ENCODE measurements at regions not wholly inside any gene's neighbourhood (a gene's known extent, or its start where the extent isn't known, plus 50 kb on each side); places are given as distances from the start of the nearest gene placed in this dataset.
"Not testable (repeated sequence)": the region's sequence is repeated elsewhere in the genome, so short reads cannot be mapped to it uniquely, and the experiment has no call there.

DNA sequence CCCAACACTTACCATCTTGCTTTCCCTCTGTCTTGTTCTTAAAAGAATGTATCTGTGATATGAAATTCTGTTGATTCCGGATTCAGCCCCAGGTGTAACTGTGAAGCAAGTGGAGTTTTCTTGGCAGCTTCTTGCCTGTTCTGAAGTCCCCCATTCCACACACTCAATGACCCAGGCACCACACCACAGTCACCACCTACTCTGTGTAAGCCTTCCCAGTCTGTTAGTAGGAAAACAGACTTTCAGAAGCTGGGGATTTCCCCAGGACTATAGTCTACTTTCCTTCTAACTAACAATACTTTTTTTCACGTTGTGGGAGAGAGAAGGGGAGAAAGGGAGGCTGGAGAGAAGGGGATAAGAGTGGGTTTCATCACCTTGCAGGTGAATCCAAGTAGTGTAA, 299.1 kb upstream of the PROX1 start:
- FAIRE-seq = no peak

DNA sequence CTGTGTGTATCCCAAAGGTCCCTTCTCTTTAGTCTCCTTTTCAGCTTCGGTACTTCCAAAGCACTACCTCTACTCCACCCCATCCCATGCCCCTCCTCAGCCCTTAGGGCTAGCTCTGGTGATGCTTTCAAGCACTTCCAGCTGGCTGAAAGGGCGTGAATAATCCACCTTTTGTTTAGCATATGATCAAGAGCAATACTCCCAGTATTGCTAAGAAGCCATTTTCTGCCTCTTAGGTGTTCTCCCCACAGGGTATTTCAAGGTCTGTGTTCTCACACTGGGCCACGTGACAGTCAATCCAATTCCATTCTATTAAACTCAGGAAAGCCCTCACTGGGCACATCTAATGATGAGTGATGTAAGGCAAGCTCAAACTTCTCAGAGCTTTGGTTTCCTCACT, 298.5 kb upstream of the PROX1 start:
- no peak for FAIRE-seq

DNA sequence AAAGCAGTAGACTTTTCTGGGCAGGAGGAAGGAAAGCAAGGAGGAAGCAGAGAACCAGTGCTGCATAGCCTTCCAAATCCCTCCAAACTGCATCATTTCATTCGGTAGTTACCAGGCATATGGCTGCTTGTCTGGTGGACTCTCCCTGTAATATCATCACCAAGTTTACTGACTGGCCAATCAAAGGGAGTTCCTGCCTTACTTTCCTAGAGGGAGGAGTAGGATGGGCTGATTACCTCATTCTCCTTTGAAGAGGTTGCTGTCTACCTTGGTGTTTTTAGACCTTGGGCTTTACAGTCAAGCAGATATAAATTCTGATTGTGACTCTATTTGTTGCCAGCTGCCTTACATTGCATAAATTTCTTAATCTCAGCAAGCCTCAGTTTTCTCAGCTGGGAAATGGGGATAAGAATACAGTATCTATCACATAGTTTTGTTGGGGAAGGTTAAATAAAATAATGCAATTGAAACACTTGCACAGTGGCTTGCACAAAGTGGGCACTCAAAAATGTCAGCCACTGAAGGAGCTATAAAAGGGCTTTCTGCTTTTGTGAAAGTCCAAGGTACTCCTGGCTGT, 297.3 kb upstream of the PROX1 start:
- no peak for FAIRE-seq

DNA sequence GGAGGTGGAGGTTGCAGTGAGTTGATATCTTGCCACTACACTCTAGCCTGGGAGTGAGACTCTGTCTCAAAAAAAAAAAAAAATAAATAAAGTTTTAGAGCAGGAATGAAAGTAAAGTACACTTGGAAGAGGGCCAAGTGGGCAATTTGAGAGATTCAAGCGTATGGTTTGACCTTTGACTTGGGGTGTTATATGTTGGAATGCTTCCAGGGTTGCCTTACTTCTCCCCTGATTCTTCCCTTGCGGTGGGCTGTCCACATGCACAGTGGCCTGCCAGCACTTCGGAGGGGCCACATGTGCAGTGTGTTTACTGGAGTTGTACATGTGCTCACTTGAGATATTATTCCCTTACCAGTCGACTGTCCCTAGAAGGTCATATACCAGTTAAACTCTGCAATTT, 295.5 kb upstream of the PROX1 start:
- no peak for FAIRE-seq

DNA sequence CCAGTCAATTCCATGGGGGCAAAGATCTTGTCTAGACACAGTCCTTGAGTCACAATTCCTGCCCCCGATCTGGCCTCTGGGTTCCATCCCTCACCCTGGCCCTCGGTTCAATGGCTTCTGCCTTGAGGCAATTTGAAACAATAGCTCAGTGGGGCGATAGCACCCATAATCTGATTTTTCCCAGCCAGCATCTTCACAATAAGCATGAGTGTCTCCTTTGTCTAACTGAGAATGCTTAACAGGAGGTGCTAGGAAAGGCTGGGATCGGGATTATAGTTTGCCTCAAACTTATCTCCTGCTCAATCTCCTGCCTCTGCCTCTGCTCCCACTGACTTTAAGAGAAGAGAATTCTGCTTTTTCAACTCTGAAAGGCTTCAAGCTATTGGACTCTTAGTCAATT, 293.9 kb upstream of the PROX1 start:
- no peak for FAIRE-seq

DNA sequence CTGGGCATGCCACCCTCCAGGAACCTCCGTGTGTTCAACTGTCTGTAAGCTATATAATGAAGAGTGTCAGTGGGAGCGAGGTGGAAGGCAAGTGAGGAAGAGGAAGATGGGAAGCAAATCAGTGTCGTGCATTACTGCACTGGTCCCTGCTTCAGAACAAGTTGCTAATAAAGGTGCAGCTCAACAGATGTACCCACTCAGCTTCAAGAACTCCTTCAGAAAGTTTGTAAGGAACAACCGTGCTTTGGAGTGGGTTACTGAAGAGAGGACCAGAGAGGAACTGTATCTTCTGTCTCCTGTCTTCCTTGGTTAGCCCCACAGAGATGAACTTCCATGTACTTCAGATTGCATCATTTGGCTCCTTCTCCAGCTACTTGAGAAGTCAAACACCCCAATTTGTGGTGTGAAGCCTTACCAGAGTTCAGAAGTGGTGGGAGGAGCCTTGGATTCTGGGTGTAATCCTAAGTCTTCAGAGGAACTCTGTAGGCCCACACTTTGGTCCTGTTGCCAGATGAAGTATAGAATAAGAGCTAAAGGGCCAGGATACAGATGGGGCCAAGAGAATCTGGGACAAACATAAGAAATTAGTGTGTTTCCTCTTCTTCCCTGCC, 290.5 kb upstream of the PROX1 start:
- FAIRE-seq = no peak

DNA sequence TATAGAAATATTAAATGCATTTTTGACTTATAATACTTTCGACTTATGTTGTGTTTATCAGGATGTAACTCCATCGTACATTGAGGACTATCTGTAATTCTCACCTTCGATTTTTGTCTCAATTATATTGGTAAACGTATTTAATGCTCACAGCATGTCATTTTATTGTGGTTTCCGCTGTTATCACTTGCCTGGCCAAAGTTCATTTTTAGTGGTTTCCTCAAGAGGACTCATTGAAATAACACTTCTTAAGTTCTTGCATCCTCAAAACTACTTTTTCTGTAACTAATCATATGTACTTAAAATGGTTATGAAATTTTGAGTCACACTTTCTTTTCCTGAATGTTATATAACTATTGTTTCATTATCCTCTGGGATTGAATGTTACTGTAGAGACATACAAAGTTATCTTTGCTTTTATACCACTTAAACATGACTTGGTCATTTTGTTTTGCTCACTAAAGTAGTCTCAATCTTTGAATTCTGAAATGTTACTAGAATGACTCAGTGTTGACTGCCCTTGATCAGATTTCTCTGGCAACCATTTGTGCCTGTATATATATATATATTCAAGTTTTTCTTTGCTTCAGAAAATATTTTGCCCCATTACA, 289.6 kb upstream of the PROX1 start:
- FAIRE-seq = no peak

DNA sequence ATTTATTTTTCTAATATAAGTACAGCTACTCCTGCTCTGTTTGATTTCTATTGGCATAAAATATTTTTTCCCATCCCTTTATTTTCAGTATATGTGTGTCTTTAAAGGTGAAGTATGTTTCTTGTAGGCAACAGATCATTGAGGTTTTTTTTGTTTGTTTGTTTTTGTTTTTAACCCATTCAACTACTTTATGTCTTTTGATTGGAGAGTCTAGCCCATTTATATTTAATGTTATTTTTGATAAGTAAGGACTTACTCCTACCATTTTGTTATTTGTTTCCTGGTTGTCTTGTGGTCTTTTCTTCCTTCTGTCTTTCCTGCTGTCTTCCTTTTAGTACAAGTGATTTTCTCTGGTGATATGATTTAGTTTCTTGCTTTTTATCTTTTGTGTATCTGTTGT, 285.1 kb upstream of the PROX1 start:
- no peak for FAIRE-seq

DNA sequence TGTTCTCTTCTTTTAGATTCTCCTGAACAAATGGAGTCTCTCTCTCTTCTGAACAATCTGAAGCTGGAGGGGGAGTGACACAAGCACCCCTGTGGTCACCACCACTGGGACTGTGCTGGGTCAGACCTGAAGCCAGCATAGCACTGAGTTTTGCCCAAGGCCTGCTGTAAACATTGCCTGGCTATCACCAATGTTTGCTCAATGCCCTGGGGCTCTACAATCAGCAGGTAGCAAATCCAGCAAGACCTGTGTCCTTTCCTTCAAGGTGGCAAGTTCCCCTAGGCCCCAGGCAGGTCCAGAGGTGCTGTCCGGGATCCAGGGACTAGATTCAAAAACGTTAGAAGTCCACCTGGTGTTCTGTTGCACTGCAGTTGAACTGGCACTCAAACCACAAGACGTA, 282.8 kb upstream of the PROX1 start:
- no peak for FAIRE-seq

DNA sequence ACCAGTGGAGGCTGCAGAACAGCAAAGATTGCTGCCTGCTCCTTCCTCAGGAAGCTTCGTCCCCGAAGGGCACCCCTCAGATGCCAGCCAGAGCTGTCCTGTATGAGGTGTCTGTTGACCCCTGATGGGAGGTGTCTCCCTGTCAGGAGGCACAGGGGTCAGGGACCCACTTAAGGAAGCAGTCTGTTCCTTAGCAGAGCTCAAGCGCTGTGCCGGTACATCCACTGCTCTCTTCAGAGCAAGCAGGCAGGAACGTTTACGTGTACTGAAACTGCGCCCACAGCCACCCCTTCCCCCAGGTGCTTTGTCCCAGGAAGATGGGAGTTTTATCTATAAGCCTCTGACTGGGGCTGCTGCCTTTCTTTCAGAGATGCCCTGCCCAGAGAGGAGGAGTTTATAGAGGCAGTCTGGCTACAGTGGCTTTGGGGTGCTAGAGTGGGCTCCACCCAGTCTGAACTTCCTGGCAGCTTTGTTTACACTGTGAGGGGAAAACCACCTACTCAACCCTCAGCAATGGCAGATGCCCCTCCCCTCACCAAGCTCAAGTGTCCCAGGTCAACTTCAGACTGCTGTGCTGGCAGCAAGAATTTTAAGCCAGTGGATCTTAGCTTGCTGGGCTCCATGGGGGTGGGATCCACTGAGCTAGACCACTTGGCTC, 275.8 kb upstream of the PROX1 start:
- not testable (repeated sequence) for FAIRE-seq

DNA sequence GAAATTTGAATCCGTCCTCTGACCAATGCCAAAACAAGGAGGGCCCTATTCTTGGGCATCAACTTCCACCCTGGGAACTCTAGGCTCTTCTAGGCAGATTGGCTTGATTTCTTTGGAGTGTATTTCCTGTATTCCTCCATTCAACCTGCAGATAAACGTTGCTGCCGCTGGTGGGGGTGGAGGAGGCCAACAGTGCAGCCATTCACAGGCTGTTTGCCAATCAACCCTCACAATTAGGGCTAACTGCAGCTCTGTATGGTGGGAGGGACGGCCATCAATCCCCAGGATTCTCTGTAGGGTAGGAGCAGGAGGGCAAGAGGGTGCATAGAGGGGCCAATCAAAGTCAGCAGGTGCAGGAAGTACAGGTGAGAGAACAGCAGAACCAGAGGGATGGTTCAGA, 273.1 kb upstream of the PROX1 start:
- no peak for FAIRE-seq

DNA sequence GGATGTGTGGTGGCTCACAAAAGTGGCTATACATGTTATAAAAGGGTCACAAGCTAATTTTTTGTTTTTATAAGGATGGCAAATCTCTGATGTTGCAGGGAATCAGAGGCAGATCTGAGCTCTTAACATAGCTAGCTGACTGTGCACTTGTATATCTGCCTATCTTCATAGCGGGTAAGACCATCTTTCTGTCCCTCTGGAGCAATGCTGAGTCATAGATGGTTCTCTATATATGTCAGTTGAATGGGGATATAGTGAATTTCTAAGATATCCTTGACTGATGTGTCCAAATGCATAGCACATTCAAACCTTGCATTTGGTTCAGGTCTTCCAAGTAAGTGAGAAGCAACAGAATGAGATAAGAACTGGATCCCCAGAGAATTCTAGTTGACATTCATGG, 272.6 kb upstream of the PROX1 start:
- FAIRE-seq = no peak

DNA sequence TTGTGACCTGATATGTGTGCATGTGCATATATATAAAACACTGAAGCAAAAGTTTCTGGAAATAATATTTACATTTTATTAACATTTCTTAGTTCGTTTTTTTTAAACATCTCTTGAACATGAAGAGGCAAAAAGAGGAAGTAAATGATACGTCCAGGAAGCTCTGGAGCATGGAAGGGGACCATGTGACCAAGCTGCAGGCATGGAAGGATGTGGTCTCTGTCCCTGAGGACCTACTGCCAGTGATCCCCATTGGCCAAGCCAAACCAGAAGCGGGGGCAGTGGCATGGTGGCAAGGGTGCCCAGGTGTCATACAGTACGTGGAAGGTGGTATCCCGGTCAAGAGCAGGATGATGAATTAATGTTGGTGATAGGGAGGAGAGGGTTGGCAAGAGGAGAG, 268.3 kb upstream of the PROX1 start:
- no peak for FAIRE-seq

DNA sequence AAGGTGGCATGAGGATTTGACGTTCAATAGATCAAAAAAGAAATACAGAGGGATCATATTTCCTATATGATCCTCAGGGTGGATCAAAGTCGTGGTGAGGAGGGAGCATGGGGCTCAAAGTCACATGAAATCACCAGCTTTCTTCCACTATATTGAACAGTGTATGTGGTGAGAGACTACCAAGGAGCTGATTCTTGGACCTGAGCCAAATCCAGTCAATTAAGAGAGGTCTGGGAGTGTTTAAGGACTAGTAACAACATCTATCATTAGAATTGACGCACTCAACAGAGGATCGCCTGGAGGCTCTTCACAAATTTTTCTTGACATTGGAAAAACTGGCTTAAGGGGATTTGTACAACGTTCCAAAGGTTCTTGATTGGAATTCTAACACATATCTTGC, 267.7 kb upstream of the PROX1 start:
- no peak for FAIRE-seq

DNA sequence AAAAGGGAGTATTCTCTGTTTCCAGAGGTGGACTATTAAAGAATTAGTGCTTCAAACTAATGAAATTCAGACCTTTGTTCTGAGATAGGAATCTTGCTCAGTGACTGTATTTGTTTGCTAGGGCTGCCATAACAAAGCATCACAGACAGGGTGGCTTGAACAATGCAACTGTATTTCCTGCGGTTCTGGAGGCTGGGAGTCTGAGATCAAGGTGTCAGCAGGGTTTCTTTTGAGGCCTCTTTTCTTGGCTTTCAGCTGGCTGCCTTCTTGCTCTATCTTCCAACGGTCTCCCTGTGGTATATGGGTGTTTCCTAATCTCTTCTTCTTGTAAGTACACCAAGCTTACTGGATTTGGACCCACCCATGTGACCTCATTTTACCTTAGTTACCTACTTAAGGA, 264.6 kb upstream of the PROX1 start:
- no peak for FAIRE-seq

DNA sequence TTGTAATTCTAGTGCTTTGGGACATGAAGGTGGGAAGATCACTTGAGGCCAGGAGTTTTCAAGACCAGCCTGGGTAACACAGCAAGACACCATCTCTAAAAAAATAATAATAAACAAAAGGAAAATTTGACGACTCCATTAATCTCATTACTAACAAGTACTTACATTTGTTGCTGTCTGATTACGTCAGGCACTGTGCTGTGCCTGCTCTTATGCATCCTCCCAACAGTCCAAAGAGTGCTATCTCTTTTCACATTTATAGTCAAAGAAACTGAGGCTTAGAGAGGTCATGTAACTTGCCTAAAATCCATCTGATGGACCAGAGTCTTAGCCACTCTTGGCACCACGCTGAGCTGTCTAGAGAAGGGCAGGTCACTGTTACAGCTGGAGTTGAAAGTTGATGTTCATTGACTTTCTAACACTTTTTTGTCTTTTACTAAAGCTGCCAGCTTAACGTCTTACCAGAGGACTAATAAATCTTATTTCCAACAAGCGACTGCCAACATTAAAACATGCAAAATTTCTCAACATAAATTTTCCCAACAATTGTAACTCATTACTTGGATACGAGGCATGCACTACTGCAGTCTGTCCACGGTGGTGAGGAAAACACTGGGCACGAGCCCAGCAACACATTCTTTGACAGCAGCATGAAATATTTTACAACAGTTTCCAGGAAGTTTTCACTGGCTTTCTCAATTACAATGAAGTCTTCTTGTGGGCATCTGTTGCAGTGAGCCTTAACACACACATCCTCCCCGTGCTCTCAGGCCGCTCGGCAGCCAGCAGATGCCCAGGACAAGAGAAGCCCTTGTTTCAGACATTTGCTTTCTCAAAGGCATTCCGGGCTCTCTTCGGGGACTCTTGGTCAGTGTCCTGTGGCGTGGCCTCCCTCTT, 262.9 kb upstream of the PROX1 start:
- FAIRE-seq = no peak

DNA sequence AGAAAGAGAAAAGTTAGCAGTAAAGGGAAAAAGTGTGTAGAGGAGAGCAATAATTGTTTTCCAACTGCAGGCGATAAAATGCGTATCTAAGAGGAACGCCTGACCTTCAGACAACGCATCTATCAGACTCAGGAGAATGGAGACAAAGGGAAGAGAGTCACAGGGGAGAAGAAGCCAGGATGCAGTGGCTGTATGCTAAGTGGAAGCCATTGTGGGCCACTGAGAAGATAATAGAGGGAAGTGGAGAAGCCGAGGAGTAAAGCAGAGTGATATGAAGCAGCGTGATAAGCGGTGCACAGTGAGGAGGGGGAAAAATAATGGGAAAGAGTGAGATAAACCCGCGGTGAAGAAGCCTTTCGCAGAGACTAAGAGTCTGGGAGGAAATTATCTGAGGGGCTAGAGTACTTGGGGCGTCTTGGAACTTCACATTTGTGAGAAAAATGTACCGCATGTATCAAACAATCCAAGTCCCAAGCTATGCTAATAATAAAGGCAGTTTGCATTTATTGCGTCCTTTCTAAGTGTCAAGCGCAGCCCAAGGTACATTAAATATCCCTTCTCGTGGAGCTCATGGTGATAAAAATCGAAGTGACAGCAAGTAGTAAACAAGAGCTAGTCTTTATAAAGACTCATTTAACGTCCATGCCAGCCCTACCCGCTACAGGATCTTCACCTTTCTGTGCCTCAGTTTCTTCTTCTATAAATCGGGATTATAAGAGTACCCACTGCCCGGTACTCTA, 259.8 kb upstream of the PROX1 start:
- no peak for FAIRE-seq

DNA sequence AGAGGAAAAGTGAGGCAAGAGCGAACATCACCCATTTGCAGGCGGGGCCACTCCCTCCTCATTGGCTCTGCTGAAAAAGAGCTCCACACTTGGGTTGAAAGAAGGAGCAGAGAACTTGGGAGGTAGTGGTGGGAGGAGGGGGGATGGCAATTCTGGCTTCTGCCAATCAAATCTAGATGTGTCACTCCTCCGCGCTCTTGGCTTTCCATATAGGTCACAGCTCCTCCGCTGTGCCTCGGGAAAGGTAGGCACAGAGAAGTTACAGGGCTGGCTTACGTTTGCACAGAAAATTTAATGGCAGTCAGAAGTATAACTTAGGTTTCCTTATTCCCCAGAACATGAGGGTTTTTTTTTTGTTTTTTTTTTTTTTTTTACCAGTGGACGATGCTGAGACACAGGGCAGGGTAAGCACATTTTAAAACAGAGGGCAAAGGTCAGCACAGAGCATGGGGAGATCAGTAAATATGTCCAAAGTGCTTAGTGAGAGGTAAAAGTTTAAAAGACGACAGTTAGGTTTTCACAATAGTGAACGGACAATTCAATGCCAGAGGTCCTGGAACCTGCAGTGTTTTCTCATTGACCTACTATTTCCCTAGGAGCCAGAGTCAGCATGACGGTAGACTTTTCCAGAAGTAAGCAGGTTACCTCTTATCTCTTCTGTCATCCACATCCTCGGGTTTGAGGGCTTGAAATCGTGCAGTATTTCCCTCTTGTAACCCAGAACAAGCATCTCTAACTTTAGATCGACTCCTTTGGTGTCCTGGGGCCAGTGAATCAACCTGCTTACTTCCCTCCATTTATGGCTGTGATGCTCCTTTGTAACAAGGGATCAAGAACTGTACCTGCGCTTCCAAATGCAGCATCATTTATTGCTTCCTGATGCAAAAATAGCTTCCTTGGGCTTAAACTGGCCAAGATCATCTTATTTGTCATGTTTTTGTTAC, 258.9 kb upstream of the PROX1 start:
- FAIRE-seq = no peak

DNA sequence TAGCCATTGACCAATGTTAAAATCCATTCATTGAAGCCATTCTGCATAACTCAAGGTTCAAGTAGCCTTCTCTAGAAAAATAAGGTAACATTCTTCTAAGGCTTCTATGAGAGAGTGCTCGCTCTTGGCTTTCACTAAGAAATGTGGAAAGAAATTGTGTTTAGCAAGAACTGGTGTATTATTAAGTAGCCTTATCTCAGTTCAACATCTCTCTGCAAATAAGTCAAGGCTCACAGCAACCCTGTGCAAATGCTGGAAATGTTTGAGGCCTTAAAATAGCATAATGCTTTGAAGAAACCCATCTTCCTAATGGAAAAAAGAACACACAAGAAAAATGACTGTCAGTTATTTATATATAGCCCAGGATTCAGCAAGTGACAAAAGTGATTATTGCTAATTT, 254.1 kb upstream of the PROX1 start:
- no peak for FAIRE-seq

DNA sequence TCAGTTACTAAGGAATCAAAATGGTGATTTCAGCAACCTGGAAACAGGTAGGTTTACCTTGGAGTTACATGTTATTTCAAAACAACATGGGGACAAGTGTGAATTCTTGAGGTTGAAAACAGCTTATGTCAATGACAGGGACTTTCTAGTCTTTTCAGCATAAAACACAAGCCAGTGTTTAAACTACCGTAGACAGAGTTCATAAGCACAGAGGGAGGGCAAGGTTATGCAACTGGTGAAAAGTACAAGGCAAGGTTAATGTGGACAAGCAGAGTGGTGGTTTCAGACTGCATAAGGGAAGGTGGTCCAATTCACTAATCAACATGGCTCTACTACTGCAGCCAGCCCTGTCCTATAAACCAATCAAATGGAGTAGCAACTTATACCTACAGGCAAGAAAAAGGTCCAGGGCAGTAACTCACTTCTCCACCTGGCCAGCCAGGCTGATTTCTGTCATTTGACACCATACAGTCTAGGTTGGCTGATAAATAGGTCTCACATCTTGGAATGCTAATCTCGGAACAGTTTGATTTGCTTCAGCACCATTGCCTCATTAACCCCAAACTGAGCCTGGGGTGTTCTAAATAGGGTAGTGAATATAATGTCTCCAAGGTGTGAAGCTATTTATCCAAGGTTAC, 250.3 kb upstream of the PROX1 start:
- no peak for FAIRE-seq

DNA sequence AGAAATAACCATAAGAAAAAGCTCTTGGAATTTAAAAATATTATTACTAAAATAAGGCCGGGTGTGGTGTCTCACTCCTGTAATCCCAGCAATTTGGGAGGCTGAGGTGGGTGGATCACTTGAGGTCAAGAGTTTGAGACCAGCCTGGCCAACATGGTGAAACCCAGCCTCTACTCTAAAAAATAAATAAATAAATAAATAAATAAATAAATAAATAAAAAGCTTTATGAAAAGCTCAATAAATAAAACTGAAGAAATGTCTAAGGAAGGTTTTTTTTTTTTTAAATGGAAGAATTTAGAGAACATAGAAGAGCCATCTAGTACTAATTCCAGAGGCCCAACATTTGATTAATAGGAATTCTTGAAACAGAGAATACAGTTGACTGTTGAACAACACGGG, 249.1 kb upstream of the PROX1 start:
- no peak for FAIRE-seq

Data from TTC549 (cell line).